ENCODE measurements at regions not wholly inside any gene's neighbourhood (a gene's known extent, or its start where the extent isn't known, plus 50 kb on each side); places are given as distances from the start of the nearest gene placed in this dataset.

- ATAC-seq (no peak), FAIRE-seq (no peak), DNase-seq (ENCODE audit: low spot score) (no peak)
- Histone ChIP-seq H3K27ac (ENCODE audit: extremely low read length, insufficient read depth, low read length) (no peak overlapping the region), H3K36me3 (replicated peaks in 1 of 2; ENCODE audit: control insufficient read depth in 1 of 2, insufficient read depth in 2 of 2, low read length in 2 of 2) (no peaks in the 10 kb centered on the region), H4K20me1 (ENCODE audit: insufficient read depth, low read length) (no peaks in the 10 kb centered on the region), H2AFZ (ENCODE audit: low read length) (no peak overlapping the region), H3K4me1 (ENCODE audit: insufficient read depth, low read length) (no peaks in the 10 kb centered on the region), H3K79me2 (ENCODE audit: insufficient read depth, low read length) (no peaks in the 10 kb centered on the region), H3K27me3 (ENCODE audit: control insufficient read depth in 1 of 2, insufficient read depth in 2 of 2, low read length in 2 of 2) (peaks cover 0 to 26% of the 10 kb centered on the region in 2 experiments; a peak in 3 of 5 replicates), H3K4me3 (replicated peaks in 1 of 3; ENCODE audit: insufficient read depth in 1 of 3, low read depth in 2 of 3, low read length in 3 of 3) (no peak overlapping the region), H3K9me3 (ENCODE audit: low read length) (no peaks in the 10 kb centered on the region), H3K9ac (ENCODE audit: insufficient read depth, low read depth, low read length) (no peak overlapping the region), H3K4me2 (ENCODE audit: low read depth, low read length) (no peak overlapping the region)
- 22% methylated on average over 8 of the region's 12 CpGs for WGBS (ENCODE audit: low lambda C conversion rate)
- POLR2A ChIA-PET: no interaction called here
- TF ChIP-seq ZNF329 (CRISPR knock-in tag; IDR thresholded peaks at IDR 0.05; ENCODE audit: low read depth) (no peak), TFAP4 (IDR thresholded peaks at IDR 0.05; ENCODE audit: borderline replicate concordance, low read depth) (no peak), RNF219 (CRISPR knock-in tag; IDR thresholded peaks at IDR 0.05) (no peak), ATF1 (CRISPR knock-in tag; IDR thresholded peaks at IDR 0.05) (no peak), ZNF792 (CRISPR knock-in tag; IDR thresholded peaks at IDR 0.05) (no peak), ZNF772 (CRISPR knock-in tag; IDR thresholded peaks at IDR 0.05) (no peak), TFDP2 (CRISPR knock-in tag; IDR thresholded peaks at IDR 0.05) (no peak), YEATS2 (CRISPR knock-in tag; IDR thresholded peaks at IDR 0.05; ENCODE audit: borderline replicate concordance) (no peak), FOXP4 (CRISPR knock-in tag; IDR thresholded peaks at IDR 0.05) (no peak), ZNF282 (IDR thresholded peaks at IDR 0.05; ENCODE audit: partially characterized antibody) (no peak), ZNF660 (CRISPR knock-in tag; IDR thresholded peaks at IDR 0.05; ENCODE audit: borderline replicate concordance, low read depth) (no peak), DMTF1 (CRISPR knock-in tag; IDR thresholded peaks at IDR 0.05) (no peak), JDP2 (CRISPR knock-in tag; IDR thresholded peaks at IDR 0.05; ENCODE audit: borderline replicate concordance) (no peak)
- CTCF ChIA-PET (ENCODE audit: low intra/inter-chr PET ratio, low total read pairs): no interaction called here
- in situ Hi-C loops (cut with HindIII; ENCODE audit: extremely low pct_ligation_motif_present, low pct_unique_long_range_greater_than_20kb): no loop called here
- intact Hi-C loops (cut with micrococcal nuclease; ENCODE audit: unreplicated experiment): no loop called here
- BruUV-seq (replicated peaks): no TSS peak
These were observed 377.2 kb upstream of the SALL3 start for GRCh38 chr18:78602430-78602829.

All from HepG2 (cell line).